Skin of body (tissue), 1 donor: ENCODE measurements at regions not wholly inside any gene's neighbourhood (a gene's known extent, or its start where the extent isn't known, plus 50 kb on each side); places are given as distances from the start of the nearest gene placed in this dataset.
A peak's percentile ranks its signal among the peaks of the same experiment; 100 is the strongest.

Experiments used
- DNase-seq: peaks from one replicate; lab custom pipeline; 2025; lab: John Stamatoyannopoulos, UW

- no peak for DNase-seq
These were observed 523.2 kb downstream of the TNS1 start for GRCh38 chr2:217479566-217479965.

- no peak for DNase-seq
These were observed 523.9 kb downstream of the TNS1 start for GRCh38 chr2:217478831-217479455.

DNA sequence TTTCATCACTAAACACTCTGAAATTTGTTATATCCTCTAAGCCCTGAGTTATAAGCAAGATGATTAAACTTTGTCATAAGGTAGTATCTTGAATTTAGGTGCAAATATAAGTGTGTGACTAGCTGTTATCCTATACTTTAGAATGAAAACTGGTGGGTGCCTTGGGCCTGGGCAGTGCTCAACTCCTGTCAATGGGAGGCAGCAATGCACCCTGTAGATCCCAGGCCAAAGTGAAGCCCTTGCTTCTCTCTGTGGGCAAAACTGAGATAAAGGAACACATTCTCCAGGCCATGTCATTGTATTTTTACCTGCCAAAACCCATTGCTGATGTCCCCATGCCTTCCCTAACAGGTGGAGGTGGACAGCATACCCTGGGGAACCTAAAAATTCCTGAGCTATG lies 525.2 kb downstream of the TNS1 start:
- DNase-seq, result no peak

DNA sequence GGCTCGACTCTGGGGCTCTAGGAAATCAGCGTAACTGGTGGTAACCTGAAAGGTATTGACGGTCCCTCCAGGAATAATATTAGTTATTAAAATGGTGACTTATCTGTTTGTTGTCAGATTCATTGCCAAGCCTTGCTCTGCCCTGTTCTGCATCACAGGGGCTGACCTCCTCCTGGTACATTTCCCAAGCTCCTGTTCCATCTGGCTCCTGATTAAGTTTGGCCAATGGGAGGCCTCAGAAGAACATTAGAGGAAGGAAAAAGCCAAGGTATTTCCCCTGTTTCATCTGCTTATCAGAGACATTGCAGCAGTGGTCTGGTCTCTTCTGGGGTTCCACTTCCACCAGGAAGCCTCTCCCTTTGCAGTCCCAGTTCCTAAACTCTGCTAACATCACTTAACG lies 527.0 kb downstream of the TNS1 start:
- DNase-seq, result no peak

GRCh38 chr2:217475101-217475500 lies 527.7 kb downstream of the TNS1 start:
- DNase-seq, result no peak

DNA sequence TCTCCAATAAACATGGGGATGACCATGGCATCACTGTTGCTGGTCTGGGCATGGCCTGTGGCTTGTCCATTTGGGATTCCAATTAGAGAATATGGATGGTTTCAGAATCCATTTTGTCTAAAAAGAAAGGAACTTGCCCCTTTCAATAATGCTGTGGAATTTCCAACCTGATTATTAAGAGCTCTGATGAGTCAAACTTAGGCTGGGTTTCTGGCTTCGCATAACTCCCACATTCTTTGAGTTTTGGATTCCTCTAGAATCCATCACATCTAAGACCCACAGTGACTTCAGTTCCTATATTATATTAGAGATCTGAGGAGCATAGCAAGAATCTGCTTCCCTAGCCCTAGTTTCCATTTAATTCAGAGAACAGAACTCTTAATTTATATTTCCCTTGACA lies 531.5 kb downstream of the TNS1 start:
- DNase-seq, result no peak

GRCh38 chr2:217469203-217469810 lies 533.5 kb downstream of the TNS1 start:
- no peak for DNase-seq

- DNase-seq, result no peak
These were observed 534.6 kb downstream of the TNS1 start for GRCh38 chr2:217468042-217468830.

DNA sequence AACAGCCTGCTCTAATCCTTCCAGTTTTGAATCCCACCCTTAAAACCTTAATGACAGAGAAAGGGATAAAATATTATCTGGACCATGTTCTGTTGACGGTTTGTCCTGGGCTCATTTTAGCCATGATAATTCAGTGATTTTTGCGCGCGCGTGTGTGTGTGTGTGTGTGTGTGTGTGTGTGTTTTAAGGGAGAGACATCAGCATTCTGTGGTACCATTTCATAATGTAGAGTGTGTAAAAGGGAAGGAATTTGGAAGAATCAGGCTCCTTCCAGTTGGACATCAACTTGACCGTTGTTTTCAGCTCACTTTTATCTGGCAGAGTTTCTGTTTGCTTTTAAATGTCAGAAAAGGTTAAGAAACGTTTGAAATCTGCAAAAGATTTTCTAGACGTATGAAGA lies 535.5 kb downstream of the TNS1 start:
- DNase-seq, result no peak

DNA sequence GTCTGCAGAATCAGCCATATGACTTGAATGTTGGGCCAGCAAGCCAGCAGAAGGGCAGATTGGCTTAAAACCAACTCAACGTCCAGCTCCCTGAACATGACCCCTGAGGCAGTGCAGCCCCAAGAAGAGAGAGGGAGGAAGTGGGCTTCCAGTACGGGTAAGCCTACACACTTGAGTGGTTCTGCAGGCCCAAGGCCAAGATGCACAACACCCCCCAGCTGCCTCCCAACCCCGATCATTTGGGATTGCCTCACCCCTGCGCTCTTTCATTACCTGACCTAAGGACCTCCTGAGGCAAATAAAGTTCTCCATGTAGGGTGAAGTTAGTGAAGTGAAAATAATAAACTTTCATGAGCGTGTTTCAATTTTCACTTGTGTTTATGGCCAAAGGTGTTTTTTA lies 536.0 kb downstream of the TNS1 start:
- DNase-seq, result no peak

DNA sequence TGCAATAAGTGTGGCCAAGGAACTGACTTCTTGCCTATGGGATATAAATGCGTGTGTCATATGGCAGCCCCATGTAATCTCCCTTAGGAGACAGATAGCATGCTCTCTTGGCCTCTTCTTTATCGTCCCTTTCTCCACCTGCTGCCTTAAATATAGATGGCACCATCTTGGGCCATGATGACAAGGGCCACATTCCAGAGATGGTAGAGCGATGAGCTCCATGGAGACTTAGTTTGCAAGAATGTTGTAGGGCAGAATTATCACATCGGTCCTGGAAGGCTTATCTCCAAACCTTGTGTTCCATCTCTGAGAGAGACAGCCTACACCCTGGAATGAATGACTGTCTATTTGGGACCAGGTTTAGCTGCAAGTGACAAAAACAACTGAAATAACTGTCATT lies 536.7 kb downstream of the TNS1 start:
- no peak for DNase-seq

DNA sequence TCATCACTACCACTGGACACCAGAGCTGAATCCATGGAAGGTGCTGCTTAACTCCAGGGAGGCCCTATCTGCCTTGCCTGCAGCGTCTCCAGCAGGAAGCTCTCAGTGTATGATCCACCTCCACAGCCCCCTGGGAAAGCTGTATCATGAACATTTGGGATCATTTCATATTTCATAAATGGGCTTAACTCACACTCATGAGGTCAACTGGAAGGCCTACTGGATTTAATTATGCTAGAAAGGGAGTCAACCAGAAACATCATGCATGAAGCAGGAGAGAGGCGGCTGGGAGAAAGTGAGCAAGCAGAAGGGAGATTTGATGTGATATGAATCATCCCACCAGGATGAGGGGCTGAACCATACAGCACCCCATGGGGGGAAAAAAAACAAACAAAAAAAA lies 537.7 kb downstream of the TNS1 start:
- DNase-seq, result no peak

GRCh38 chr2:217463402-217464075 lies 539.3 kb downstream of the TNS1 start:
- DNase-seq, result no peak

GRCh38 chr2:217462121-217462520 lies 540.7 kb downstream of the TNS1 start:
- DNase-seq, result peak; percentile 88

GRCh38 chr2:217461674-217462073 lies 541.1 kb downstream of the TNS1 start:
- DNase-seq, result no peak

DNA sequence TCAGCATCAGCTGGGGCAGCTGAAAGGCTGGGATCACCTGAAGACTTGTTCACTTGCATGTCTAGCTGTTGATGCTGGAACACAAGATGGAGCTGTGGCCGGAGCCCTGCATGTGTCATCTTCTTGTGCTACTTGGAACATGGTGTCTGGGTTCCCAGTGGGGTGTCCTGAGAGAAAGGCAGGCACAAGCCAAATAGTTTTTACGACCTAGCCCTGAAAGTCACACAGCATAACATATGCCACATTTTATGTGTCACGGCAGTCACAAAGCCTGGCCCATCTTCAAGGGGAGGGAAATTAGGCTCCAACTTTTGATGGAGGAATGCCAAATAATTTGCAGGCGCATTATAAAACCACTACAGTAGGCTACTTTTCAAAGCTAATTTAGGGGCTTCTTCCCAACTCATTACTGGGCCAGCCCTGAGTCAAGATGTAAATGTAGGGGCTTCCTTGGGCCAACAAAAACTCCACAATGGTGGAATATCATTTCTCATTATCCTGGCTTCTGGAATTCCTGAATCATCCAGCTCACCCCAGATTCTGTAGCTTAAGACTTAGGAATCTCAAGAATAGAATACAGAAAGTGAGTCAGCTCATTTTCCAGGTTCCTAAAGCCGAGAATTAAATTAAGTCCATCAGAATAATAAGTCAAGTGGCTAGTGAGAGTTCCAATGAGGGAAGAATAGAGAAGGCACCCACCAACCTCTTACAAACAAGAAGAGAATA lies 543.0 kb downstream of the TNS1 start:
- no peak for DNase-seq

DNA sequence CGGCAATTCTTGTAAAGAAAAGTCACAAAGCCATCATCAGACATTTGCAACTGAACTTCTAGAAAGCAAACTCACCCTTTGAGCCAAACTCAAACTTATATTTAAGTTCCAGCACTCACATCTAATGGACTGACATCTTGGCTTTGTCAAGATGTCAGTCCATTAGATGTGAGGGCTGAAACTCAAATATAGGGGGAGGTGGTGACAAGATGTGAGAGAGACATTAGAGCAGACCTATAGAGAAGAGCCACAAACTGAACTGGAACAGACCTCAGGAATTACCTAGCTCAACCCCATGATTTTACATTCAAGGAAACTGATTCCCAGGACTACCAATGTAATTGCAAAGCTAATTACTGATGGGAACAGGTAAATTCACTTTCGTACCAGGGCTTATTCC lies 543.8 kb downstream of the TNS1 start:
- DNase-seq, result no peak

DNA sequence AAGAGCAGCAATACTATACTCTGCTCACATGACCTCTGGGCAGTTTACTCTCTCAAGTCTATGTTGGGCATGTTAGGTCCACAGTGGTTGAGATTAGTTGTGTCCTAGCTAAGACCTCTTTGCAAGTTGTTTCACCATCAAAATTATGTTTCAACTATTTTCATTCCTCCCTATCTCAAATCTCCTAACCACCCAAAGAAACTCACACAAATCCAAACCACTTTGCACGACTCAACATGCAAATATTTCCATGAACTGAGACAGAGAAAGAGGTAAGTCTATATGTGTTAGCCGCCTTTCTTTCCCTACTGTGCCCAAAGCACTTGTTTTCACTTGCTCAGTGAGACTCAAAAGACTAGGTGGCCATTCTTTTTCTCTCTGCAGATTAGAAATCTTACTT lies 546.8 kb downstream of the TNS1 start:
- DNase-seq, result no peak

GRCh38 chr2:217452928-217453327 lies 549.9 kb downstream of the TNS1 start:
- DNase-seq, result no peak

GRCh38 chr2:217451666-217452065 lies 551.1 kb downstream of the TNS1 start:
- no peak for DNase-seq

- DNase-seq, result no peak
These were observed 553.4 kb downstream of the TNS1 start for GRCh38 chr2:217449444-217449843.

DNA sequence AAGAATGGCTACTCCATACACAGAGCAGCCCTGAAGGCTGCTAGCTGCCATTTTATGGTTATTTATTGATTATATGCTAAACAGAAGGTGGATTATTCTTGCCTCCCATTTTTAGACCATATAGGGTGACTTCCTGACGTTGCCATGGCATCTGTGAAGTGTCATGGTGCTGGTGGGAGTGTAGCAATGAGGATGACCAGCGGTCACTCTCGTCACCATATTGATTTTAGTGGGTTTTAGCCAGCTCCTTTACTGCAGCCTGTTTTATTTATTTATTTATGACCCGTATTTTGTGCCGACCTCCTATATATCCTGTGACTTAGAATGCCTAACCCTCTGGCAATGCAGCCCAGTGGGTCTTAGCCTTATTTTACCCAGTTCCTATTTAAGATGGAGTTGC lies 553.9 kb downstream of the TNS1 start:
- DNase-seq, result no peak
